WTC11 (cell line): ENCODE measurements at regions not wholly inside any gene's neighbourhood (a gene's known extent, or its start where the extent isn't known, plus 50 kb on each side); places are given as distances from the start of the nearest gene placed in this dataset.

Experiments used
- ATAC-seq: fragments of 200-7000 bp; cut with Tn5 transposase; 2 replicates; pipeline ENCODE4 v1.10.0; 2021; ENCODE audit warnings: mild to moderate bottlenecking, moderate library complexity
- CTCF ChIA-PET: fragments of 300-600 bp; sonication (Branson Sonifier 250); formaldehyde crosslinking; loops from one replicate; lab custom pipeline; 2021; ENCODE audit warnings: antibody characterized with exemption; lab: Charles Lee
- POLR2A ChIA-PET: fragments of 350-600 bp; sonication (Branson Sonifier 250); formaldehyde crosslinking; loops from one replicate; lab custom pipeline; 2021; ENCODE audit warnings: antibody characterized with exemption; lab: Charles Lee
- DNase-seq: peaks from one replicate; pipeline ENCODE4 v3.0.0; 2021; ENCODE audit warnings: low spot score
- H3K27ac Mint-ChIP-seq: 2 replicates; pipeline ENCODE4 v1.8.0; 2021; ENCODE audit warnings: mixed read lengths
- H3K27me3 Mint-ChIP-seq: 2 replicates; pipeline ENCODE4 v1.8.0; 2021; ENCODE audit warnings: low read depth, mild to moderate bottlenecking, moderate library complexity, mixed read lengths
- H3K36me3 Mint-ChIP-seq: 2 replicates; pipeline ENCODE4 v1.8.0; 2021; ENCODE audit warnings: mixed read lengths
- H3K4me1 Mint-ChIP-seq: 2 replicates; pipeline ENCODE4 v1.8.0; 2022; ENCODE audit warnings: mixed read lengths
- H3K4me3 Mint-ChIP-seq: 2 replicates; pipeline ENCODE4 v1.8.0; 2021; ENCODE audit warnings: mild to moderate bottlenecking, moderate library complexity, mixed read lengths
- H3K9me3 Mint-ChIP-seq: 2 replicates; pipeline ENCODE4 v1.8.0; 2021; ENCODE audit warnings: mixed read lengths
- CBFB ChIP-seq: sonication (generic); formaldehyde crosslinking; IDR thresholded peaks from 2 replicates; pipeline ENCODE4 v1.8.1; 2022; ENCODE audit warnings: mild to moderate bottlenecking, low read depth, missing genetic modification reagents
- ELF4 ChIP-seq: sonication (generic); formaldehyde crosslinking; IDR thresholded peaks from 2 replicates; pipeline ENCODE4 v1.8.1; 2022; ENCODE audit warnings: low read depth, mild to moderate bottlenecking, moderate library complexity, missing genetic modification reagents
- HMGA2 ChIP-seq: fragments of 250-450 bp; sonication (Bioruptor Pico); IDR thresholded peaks from 2 replicates; pipeline ENCODE4 v1.4.0; 2021; ENCODE audit warnings: mild to moderate bottlenecking, moderate library complexity
- IRF2 ChIP-seq: sonication (generic); formaldehyde crosslinking; IDR thresholded peaks from 2 replicates; pipeline ENCODE4 v1.8.0; 2022; ENCODE audit warnings: low read depth, missing genetic modification reagents, borderline replicate concordance
- NR3C1 ChIP-seq: sonication (generic); formaldehyde crosslinking; conservative IDR thresholded peaks from 2 replicates; pipeline ENCODE4 v1.8.1; 2023; ENCODE audit warnings: low read depth, mild to moderate bottlenecking, missing genetic modification reagents
- OVOL2 ChIP-seq: fragments of 250-450 bp; sonication (Bioruptor Pico); IDR thresholded peaks from 2 replicates; pipeline ENCODE4 v1.9.0; 2021; ENCODE audit warnings: mild to moderate bottlenecking, borderline replicate concordance
- TCF7 ChIP-seq: sonication (generic); formaldehyde crosslinking; IDR thresholded peaks from 2 replicates; pipeline ENCODE4 v1.8.0; 2022; ENCODE audit warnings: mild to moderate bottlenecking, low read depth, missing genetic modification reagents, moderate library complexity
- ZNF138 ChIP-seq: sonication (generic); formaldehyde crosslinking; conservative IDR thresholded peaks from 2 replicates; pipeline ENCODE4 v1.8.1; 2022; ENCODE audit warnings: mild to moderate bottlenecking, moderate library complexity, missing genetic modification reagents
- ZNF396 ChIP-seq: fragments of 250-450 bp; sonication (Bioruptor Pico); IDR thresholded peaks from 2 replicates; pipeline ENCODE4 v1.8.0; 2021; ENCODE audit warnings: mild to moderate bottlenecking, moderate library complexity, borderline replicate concordance
- TF ChIP-seq, protein P1 (sequence below): sonication (generic); formaldehyde crosslinking; IDR thresholded peaks from 2 replicates; pipeline ENCODE4 v1.8.0; 2022; ENCODE audit warnings: missing genetic modification reagents
- TF ChIP-seq, protein P2 (sequence below): fragments of 250-450 bp; sonication (Bioruptor Pico); IDR thresholded peaks from 2 replicates; pipeline ENCODE4 v1.9.0; 2021; ENCODE audit warnings: mild to moderate bottlenecking
- TF ChIP-seq, protein P3 (sequence below): sonication (generic); formaldehyde crosslinking; IDR thresholded peaks from 2 replicates; pipeline ENCODE4 v1.8.1; 2023; ENCODE audit warnings: mild to moderate bottlenecking, missing genetic modification reagents, moderate library complexity
- TF ChIP-seq, protein P4 (sequence below): fragments of 250-450 bp; sonication (Bioruptor Pico); IDR thresholded peaks from 2 replicates; pipeline ENCODE4 v2.1.2; 2022; ENCODE audit warnings: mild to moderate bottlenecking, moderate library complexity
- TF ChIP-seq, protein P5 (sequence below): sonication (generic); formaldehyde crosslinking; IDR thresholded peaks from 2 replicates; pipeline ENCODE4 v1.8.1; 2023; ENCODE audit warnings: mild to moderate bottlenecking, missing genetic modification reagents, borderline replicate concordance
- TF ChIP-seq, protein P6 (sequence below): sonication (generic); formaldehyde crosslinking; IDR thresholded peaks from 2 replicates; pipeline ENCODE4 v1.8.1; 2023; ENCODE audit warnings: mild to moderate bottlenecking, moderate library complexity, missing genetic modification reagents
- TF ChIP-seq, protein P7 (sequence below): sonication (generic); formaldehyde crosslinking; IDR thresholded peaks from 2 replicates; pipeline ENCODE4 v1.8.0; 2022; ENCODE audit warnings: mild to moderate bottlenecking, missing genetic modification reagents
- TF ChIP-seq, protein P8 (sequence below): sonication (generic); formaldehyde crosslinking; IDR thresholded peaks from 2 replicates; pipeline ENCODE4 v1.8.0; 2022; ENCODE audit warnings: mild to moderate bottlenecking, missing genetic modification reagents

DNA sequence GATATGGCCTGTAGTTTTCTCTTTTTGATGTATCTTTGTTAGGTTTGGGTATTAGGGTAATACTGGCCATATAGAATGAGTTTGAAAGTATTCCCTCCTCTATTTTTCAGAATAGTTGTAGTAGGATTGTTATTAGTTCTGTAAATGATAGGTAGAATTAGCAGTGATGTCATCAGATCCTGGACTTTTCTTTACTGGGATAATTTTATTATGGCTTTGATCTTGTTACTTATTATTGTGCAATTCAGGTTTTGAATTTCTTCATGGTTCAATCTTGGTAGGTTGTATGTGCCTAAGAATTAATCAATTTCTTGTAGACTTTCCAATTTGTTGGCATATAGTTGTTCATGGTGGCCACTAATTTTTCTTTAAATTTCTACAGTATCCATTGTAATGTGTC lies 916.6 kb downstream of the CCDC85A start (continued):
- TF ChIP-seq, protein P1, sequence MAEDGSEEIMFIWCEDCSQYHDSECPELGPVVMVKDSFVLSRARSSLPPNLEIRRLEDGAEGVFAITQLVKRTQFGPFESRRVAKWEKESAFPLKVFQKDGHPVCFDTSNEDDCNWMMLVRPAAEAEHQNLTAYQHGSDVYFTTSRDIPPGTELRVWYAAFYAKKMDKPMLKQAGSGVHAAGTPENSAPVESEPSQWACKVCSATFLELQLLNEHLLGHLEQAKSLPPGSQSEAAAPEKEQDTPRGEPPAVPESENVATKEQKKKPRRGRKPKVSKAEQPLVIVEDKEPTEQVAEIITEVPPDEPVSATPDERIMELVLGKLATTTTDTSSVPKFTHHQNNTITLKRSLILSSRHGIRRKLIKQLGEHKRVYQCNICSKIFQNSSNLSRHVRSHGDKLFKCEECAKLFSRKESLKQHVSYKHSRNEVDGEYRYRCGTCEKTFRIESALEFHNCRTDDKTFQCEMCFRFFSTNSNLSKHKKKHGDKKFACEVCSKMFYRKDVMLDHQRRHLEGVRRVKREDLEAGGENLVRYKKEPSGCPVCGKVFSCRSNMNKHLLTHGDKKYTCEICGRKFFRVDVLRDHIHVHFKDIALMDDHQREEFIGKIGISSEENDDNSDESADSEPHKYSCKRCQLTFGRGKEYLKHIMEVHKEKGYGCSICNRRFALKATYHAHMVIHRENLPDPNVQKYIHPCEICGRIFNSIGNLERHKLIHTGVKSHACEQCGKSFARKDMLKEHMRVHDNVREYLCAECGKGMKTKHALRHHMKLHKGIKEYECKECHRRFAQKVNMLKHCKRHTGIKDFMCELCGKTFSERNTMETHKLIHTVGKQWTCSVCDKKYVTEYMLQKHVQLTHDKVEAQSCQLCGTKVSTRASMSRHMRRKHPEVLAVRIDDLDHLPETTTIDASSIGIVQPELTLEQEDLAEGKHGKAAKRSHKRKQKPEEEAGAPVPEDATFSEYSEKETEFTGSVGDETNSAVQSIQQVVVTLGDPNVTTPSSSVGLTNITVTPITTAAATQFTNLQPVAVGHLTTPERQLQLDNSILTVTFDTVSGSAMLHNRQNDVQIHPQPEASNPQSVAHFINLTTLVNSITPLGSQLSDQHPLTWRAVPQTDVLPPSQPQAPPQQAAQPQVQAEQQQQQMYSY (CRISPR knock-in tag) = no peak
- TF ChIP-seq NR3C1 (CRISPR knock-in tag) (no peak), IRF2 (no peak), ZNF396 (CRISPR knock-in tag) (no peak), ELF4 (CRISPR knock-in tag) (no peak)
- TF ChIP-seq, protein P2, sequence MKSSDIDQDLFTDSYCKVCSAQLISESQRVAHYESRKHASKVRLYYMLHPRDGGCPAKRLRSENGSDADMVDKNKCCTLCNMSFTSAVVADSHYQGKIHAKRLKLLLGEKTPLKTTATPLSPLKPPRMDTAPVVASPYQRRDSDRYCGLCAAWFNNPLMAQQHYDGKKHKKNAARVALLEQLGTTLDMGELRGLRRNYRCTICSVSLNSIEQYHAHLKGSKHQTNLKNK (CRISPR knock-in tag) = no peak
- TF ChIP-seq, protein P3, sequence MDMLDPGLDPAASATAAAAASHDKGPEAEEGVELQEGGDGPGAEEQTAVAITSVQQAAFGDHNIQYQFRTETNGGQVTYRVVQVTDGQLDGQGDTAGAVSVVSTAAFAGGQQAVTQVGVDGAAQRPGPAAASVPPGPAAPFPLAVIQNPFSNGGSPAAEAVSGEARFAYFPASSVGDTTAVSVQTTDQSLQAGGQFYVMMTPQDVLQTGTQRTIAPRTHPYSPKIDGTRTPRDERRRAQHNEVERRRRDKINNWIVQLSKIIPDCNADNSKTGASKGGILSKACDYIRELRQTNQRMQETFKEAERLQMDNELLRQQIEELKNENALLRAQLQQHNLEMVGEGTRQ (CRISPR knock-in tag) = no peak
- TF ChIP-seq, protein P4, sequence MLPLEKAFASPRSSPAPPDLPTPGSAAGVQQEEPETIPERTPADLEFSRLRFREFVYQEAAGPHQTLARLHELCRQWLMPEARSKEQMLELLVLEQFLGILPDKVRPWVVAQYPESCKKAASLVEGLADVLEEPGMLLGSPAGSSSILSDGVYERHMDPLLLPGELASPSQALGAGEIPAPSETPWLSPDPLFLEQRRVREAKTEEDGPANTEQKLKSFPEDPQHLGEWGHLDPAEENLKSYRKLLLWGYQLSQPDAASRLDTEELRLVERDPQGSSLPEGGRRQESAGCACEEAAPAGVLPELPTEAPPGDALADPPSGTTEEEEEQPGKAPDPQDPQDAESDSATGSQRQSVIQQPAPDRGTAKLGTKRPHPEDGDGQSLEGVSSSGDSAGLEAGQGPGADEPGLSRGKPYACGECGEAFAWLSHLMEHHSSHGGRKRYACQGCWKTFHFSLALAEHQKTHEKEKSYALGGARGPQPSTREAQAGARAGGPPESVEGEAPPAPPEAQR (CRISPR knock-in tag) = no peak
- TF ChIP-seq, all 79 proteins: peak for 0

DNA sequence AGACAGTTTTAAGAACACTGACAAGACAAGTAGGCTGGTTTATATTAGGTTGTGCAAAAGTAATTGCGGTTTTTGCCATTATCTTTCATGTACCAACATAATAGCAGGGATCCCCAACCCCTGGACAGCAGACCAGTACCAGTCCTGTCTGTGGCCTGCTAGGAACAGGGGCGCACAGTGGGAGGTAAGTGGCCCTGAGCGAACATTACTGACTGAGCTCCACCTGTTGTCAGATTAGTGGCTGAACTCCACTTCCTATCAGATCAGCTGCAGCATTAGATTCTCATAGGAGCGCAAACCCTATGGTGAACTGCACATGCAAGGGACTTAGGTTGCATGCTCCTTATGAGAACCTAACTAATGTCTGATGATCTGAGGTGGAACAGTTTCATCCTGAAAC lies 921.9 kb downstream of the CCDC85A start:
- Mint-ChIP-seq H3K4me3 (no peak overlapping the region), H3K9me3 (peaks cover 22% of the 10 kb centered on the region), H3K27me3 (no peaks in the 10 kb centered on the region), H3K4me1 (no peaks in the 10 kb centered on the region), H3K27ac (no peak overlapping the region), H3K36me3 (peaks cover 5% of the 10 kb centered on the region)
- ChIA-PET POLR2A (no interaction called here), CTCF (no interaction called here)
- DNase-seq (peak; percentile 24), ATAC-seq (peak; percentile 65)
- TF ChIP-seq CBFB (CRISPR knock-in tag) = no peak
- TF ChIP-seq, protein P5, sequence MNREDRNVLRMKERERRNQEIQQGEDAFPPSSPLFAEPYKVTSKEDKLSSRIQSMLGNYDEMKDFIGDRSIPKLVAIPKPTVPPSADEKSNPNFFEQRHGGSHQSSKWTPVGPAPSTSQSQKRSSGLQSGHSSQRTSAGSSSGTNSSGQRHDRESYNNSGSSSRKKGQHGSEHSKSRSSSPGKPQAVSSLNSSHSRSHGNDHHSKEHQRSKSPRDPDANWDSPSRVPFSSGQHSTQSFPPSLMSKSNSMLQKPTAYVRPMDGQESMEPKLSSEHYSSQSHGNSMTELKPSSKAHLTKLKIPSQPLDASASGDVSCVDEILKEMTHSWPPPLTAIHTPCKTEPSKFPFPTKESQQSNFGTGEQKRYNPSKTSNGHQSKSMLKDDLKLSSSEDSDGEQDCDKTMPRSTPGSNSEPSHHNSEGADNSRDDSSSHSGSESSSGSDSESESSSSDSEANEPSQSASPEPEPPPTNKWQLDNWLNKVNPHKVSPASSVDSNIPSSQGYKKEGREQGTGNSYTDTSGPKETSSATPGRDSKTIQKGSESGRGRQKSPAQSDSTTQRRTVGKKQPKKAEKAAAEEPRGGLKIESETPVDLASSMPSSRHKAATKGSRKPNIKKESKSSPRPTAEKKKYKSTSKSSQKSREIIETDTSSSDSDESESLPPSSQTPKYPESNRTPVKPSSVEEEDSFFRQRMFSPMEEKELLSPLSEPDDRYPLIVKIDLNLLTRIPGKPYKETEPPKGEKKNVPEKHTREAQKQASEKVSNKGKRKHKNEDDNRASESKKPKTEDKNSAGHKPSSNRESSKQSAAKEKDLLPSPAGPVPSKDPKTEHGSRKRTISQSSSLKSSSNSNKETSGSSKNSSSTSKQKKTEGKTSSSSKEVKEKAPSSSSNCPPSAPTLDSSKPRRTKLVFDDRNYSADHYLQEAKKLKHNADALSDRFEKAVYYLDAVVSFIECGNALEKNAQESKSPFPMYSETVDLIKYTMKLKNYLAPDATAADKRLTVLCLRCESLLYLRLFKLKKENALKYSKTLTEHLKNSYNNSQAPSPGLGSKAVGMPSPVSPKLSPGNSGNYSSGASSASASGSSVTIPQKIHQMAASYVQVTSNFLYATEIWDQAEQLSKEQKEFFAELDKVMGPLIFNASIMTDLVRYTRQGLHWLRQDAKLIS (CRISPR knock-in tag) = no peak
- TF ChIP-seq, protein P6, sequence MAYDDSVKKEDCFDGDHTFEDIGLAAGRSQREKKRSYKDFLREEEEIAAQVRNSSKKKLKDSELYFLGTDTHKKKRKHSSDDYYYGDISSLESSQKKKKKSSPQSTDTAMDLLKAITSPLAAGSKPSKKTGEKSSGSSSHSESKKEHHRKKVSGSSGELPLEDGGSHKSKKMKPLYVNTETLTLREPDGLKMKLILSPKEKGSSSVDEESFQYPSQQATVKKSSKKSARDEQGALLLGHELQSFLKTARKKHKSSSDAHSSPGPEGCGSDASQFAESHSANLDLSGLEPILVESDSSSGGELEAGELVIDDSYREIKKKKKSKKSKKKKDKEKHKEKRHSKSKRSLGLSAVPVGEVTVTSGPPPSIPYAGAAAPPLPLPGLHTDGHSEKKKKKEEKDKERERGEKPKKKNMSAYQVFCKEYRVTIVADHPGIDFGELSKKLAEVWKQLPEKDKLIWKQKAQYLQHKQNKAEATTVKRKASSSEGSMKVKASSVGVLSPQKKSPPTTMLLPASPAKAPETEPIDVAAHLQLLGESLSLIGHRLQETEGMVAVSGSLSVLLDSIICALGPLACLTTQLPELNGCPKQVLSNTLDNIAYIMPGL (CRISPR knock-in tag) = no peak
- no peak for TF ChIP-seq HMGA2 (CRISPR knock-in tag)
- no peak for TF ChIP-seq TCF7 (CRISPR knock-in tag)
- TF ChIP-seq, protein P7, sequence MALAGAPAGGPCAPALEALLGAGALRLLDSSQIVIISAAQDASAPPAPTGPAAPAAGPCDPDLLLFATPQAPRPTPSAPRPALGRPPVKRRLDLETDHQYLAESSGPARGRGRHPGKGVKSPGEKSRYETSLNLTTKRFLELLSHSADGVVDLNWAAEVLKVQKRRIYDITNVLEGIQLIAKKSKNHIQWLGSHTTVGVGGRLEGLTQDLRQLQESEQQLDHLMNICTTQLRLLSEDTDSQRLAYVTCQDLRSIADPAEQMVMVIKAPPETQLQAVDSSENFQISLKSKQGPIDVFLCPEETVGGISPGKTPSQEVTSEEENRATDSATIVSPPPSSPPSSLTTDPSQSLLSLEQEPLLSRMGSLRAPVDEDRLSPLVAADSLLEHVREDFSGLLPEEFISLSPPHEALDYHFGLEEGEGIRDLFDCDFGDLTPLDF (CRISPR knock-in tag) = no peak
- TF ChIP-seq, protein P8, sequence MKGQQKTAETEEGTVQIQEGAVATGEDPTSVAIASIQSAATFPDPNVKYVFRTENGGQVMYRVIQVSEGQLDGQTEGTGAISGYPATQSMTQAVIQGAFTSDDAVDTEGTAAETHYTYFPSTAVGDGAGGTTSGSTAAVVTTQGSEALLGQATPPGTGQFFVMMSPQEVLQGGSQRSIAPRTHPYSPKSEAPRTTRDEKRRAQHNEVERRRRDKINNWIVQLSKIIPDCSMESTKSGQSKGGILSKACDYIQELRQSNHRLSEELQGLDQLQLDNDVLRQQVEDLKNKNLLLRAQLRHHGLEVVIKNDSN = no peak
- no peak for TF ChIP-seq OVOL2 (CRISPR knock-in tag)
- TF ChIP-seq ZNF138 (CRISPR knock-in tag) = no peak
